ENCODE measurements at regions not wholly inside any gene's neighbourhood (a gene's known extent, or its start where the extent isn't known, plus 50 kb on each side); places are given as distances from the start of the nearest gene placed in this dataset.

- TF ChIP-seq EGR1 (IDR thresholded peaks at IDR 0.05; ENCODE audit: low read depth), result no peak
- TF ChIP-seq CTCF (IDR thresholded peaks at IDR 0.05 in 2 of 3, conservative IDR thresholded peaks at IDR 0.05 in 1 of 3; ENCODE audit: borderline replicate concordance in 1 of 3, insufficient read depth in 1 of 3, low read depth in 2 of 3, low read length in 2 of 3), result no peak
- no peak for TF ChIP-seq POLR2AphosphoS5 (IDR thresholded peaks at IDR 0.05; ENCODE audit: low read depth, low read length)
- no peak for TF ChIP-seq POLR2A (IDR thresholded peaks at IDR 0.05; ENCODE audit: borderline replicate concordance, extremely low read depth, insufficient read depth, insufficient read length)
- TF ChIP-seq MAX (IDR thresholded peaks at IDR 0.05), result no peak
- TF ChIP-seq YY1 (IDR thresholded peaks at IDR 0.05; ENCODE audit: extremely low read depth, insufficient replicate concordance, low read depth, low read length), result no peak
- TF ChIP-seq RAD21 (IDR thresholded peaks at IDR 0.05; ENCODE audit: low read depth), result no peak
Observed at GRCh38 chr13:105569816-105570215, 965.6 kb downstream of the EFNB2 start.

Measured in HCT116 (cell line).